ENCODE measurements at regions not wholly inside any gene's neighbourhood (a gene's known extent, or its start where the extent isn't known, plus 50 kb on each side); places are given as distances from the start of the nearest gene placed in this dataset.

DNA sequence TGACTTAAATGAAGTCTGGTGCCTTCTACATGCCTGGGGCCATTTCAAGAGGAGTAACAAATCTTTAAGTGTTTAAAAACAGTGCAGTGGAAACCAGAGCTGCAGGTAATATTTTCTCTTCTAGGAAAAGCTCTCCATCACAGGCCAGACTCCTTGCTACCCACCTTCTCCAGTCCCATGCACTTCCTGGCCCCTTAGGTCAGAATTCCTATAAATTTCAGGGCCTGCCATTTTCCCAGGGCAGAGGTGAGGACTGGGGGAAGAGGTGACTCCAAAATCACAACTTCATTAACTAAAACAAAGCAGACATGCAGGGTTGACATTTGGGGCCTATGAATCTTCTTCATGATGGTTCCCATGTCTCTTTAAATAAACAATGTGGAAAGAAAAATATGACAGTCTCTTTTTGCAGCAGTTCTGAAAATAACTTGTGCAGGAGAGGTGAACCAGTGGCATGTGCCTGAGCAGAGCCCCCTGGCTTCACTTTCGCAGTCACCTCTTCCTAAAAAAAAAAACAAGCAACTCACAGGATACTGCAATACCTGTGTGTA, 63.7 kb upstream of the TANC1 start:
- Histone ChIP-seq H3K9me2 (ENCODE audit: insufficient read depth) (no peaks in the 10 kb centered on the region), H3K4me2 (ENCODE audit: low read length) (no peak overlapping the region), H3K27me3 (ENCODE audit: insufficient read depth, low read length) (no peaks in the 10 kb centered on the region), H3K27ac (ENCODE audit: low read depth, low read length) (no peak overlapping the region), H4K20me1 (ENCODE audit: insufficient read depth) (no peaks in the 10 kb centered on the region), H3K9me3 (ENCODE audit: control insufficient read depth in 1 of 2, insufficient read depth in 1 of 2, low read depth in 1 of 2, low read length in 2 of 2) (no peaks in the 10 kb centered on the region), H3K4me3 (replicated peaks in 1 of 2; ENCODE audit: low read depth in 1 of 2, low read length in 2 of 2) (no peak overlapping the region), H3K4me1 (ENCODE audit: control insufficient read depth in 1 of 2, insufficient read depth in 2 of 2, low read length in 2 of 2) (peaks cover 0 to 4% of the 10 kb centered on the region in 2 experiments; a peak in 1 of 4 replicates), H3K79me2 (ENCODE audit: insufficient read depth, low read length) (no peaks in the 10 kb centered on the region), H2AFZ (ENCODE audit: low read depth, low read length, poor library complexity, severe bottlenecking) (no peak overlapping the region), H3K9ac (ENCODE audit: low read length) (no peak overlapping the region), H3K36me3 (ENCODE audit: control insufficient read depth in 1 of 2, insufficient read depth in 2 of 2, low read length in 2 of 2) (no peaks in the 10 kb centered on the region)
- POLR2A ChIA-PET, result no interaction called here
- intact Hi-C loops (cut with micrococcal nuclease), result loop anchor here (5.0 to 10.0 kb wide), 3 partner anchors 810 to 1060 kb away; partner anchors contain the start of gene MARCHF7
- no peak for DNase-seq (ENCODE audit: low read depth, low spot score)
- ATAC-seq, result no peak
- TF ChIP-seq EGR1 (IDR thresholded peaks at IDR 0.05; ENCODE audit: low read depth) (no peak), SIN3A (IDR thresholded peaks at IDR 0.05; ENCODE audit: low read depth) (no peak), FOSL1 (IDR thresholded peaks at IDR 0.05; ENCODE audit: low read depth) (no peak), POLR2AphosphoS5 (IDR thresholded peaks at IDR 0.05; ENCODE audit: low read depth, low read length) (no peak), TCF7L2 (IDR thresholded peaks at IDR 0.05; ENCODE audit: borderline replicate concordance, extremely low read depth, insufficient read depth, insufficient read length) (no peak), JUND (IDR thresholded peaks at IDR 0.05) (no peak), SP1 (IDR thresholded peaks at IDR 0.05; ENCODE audit: low read depth) (no peak)
- TF ChIP-seq, protein P1, sequence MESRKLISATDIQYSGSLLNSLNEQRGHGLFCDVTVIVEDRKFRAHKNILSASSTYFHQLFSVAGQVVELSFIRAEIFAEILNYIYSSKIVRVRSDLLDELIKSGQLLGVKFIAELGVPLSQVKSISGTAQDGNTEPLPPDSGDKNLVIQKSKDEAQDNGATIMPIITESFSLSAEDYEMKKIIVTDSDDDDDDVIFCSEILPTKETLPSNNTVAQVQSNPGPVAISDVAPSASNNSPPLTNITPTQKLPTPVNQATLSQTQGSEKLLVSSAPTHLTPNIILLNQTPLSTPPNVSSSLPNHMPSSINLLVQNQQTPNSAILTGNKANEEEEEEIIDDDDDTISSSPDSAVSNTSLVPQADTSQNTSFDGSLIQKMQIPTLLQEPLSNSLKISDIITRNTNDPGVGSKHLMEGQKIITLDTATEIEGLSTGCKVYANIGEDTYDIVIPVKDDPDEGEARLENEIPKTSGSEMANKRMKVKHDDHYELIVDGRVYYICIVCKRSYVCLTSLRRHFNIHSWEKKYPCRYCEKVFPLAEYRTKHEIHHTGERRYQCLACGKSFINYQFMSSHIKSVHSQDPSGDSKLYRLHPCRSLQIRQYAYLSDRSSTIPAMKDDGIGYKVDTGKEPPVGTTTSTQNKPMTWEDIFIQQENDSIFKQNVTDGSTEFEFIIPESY (IDR thresholded peaks at IDR 0.05; ENCODE audit: extremely low read depth, insufficient replicate concordance, low read length), result no peak
- RAD21 ChIA-PET (ENCODE audit: low non-redundant PET in 1 of 2, low total read pairs in 2 of 2, uncharacterized antibody in 2 of 2, unreplicated experiment in 2 of 2), result no interaction called here
- BruUV-seq (replicated peaks), result no TSS peak
- CTCF ChIA-PET, result no interaction called here

- Histone ChIP-seq H2AFZ (ENCODE audit: low read depth, low read length, poor library complexity, severe bottlenecking) (no peak overlapping the region), H3K27me3 (ENCODE audit: insufficient read depth, low read length) (no peaks in the 10 kb centered on the region), H3K36me3 (ENCODE audit: control insufficient read depth in 1 of 2, insufficient read depth in 2 of 2, low read length in 2 of 2) (no peaks in the 10 kb centered on the region), H4K20me1 (ENCODE audit: insufficient read depth) (no peaks in the 10 kb centered on the region), H3K4me3 (replicated peaks in 1 of 2; ENCODE audit: low read depth in 1 of 2, low read length in 2 of 2) (no peak overlapping the region), H3K9ac (ENCODE audit: low read length) (no peak overlapping the region), H3K27ac (ENCODE audit: low read depth, low read length) (no peak overlapping the region), H3K9me3 (ENCODE audit: control insufficient read depth in 1 of 2, insufficient read depth in 1 of 2, low read depth in 1 of 2, low read length in 2 of 2) (no peaks in the 10 kb centered on the region), H3K4me2 (ENCODE audit: low read length) (no peak overlapping the region), H3K9me2 (ENCODE audit: insufficient read depth) (no peaks in the 10 kb centered on the region), H3K79me2 (ENCODE audit: insufficient read depth, low read length) (no peaks in the 10 kb centered on the region), H3K4me1 (ENCODE audit: control insufficient read depth in 1 of 2, insufficient read depth in 2 of 2, low read length in 2 of 2) (peaks cover 0 to 4% of the 10 kb centered on the region in 2 experiments; a peak in 1 of 4 replicates)
- DNase-seq (ENCODE audit: low read depth, low spot score), result no peak
- POLR2A ChIA-PET, result no interaction called here
- intact Hi-C loops (cut with micrococcal nuclease), result loop anchor here (10.0 kb wide), 2 partner anchors 809 to 1059 kb away; partner anchors contain the start of gene MARCHF7
- CTCF ChIA-PET, result no interaction called here
- RAD21 ChIA-PET (ENCODE audit: low non-redundant PET in 1 of 2, low total read pairs in 2 of 2, uncharacterized antibody in 2 of 2, unreplicated experiment in 2 of 2), result no interaction called here
- ATAC-seq, result no peak
- no peak for TF ChIP-seq SP1 (IDR thresholded peaks at IDR 0.05; ENCODE audit: low read depth)
- no peak for TF ChIP-seq SRF (IDR thresholded peaks at IDR 0.05; ENCODE audit: low read depth)
- TF ChIP-seq ZNF274 (IDR thresholded peaks at IDR 0.05; ENCODE audit: low read depth, low read length), result no peak
- TF ChIP-seq REST (IDR thresholded peaks at IDR 0.05; ENCODE audit: low read depth), result no peak
- no peak for TF ChIP-seq ATF3 (IDR thresholded peaks at IDR 0.05)
- TF ChIP-seq ELF1 (IDR thresholded peaks at IDR 0.05; ENCODE audit: borderline replicate concordance, low read depth), result no peak
- no peak for TF ChIP-seq CEBPB (IDR thresholded peaks at IDR 0.05; ENCODE audit: low read depth)
- no peak for TF ChIP-seq EZH2phosphoT487 (IDR thresholded peaks at IDR 0.05; ENCODE audit: borderline replicate concordance)
- TF ChIP-seq ZFX (IDR thresholded peaks at IDR 0.05), result no peak
- no TSS peak for BruUV-seq (replicated peaks)
These were observed 63.1 kb upstream of the TANC1 start for GRCh38 chr2:158905341-158905740.
